Mesothelial cell of epicardium (in vitro differentiated cells): ENCODE measurements at regions not wholly inside any gene's neighbourhood (a gene's known extent, or its start where the extent isn't known, plus 50 kb on each side); places are given as distances from the start of the nearest gene placed in this dataset.

Source experiments
- DNase-seq, 2 experiments: peaks; one replicate each; pipeline ENCODE4 v3.0.0; 2021; ENCODE audit warnings: low spot score in 2 of 2; ENCODE audit not compliant: unreplicated experiment in 2 of 2
- H3K27ac Mint-ChIP-seq: 2 replicates; pipeline ENCODE4 v1.8.0; 2021; ENCODE audit warnings: mixed read lengths
- H3K27me3 Mint-ChIP-seq: 2 replicates; pipeline ENCODE4 v1.8.0; 2021; ENCODE audit warnings: low read depth, mixed read lengths
- H3K36me3 Mint-ChIP-seq: 2 replicates; pipeline ENCODE4 v1.8.0; 2021; ENCODE audit warnings: mixed read lengths
- H3K4me1 Mint-ChIP-seq: 2 replicates; pipeline ENCODE4 v1.8.0; 2021; ENCODE audit warnings: mixed read lengths
- H3K4me3 Mint-ChIP-seq: 2 replicates; pipeline ENCODE4 v1.8.0; 2021; ENCODE audit warnings: mild to moderate bottlenecking, moderate library complexity, mixed read lengths
- H3K9me3 Mint-ChIP-seq: 2 replicates; pipeline ENCODE4 v1.8.0; 2021; ENCODE audit warnings: mixed read lengths
- TF ChIP-seq, protein P1 (sequence below): fragments of 200-600 bp; sonication (generic); IDR thresholded peaks from one replicate; pipeline ENCODE4 v1.5.0; 2021; ENCODE audit warnings: antibody characterized with exemption; ENCODE audit not compliant: unreplicated experiment

DNA sequence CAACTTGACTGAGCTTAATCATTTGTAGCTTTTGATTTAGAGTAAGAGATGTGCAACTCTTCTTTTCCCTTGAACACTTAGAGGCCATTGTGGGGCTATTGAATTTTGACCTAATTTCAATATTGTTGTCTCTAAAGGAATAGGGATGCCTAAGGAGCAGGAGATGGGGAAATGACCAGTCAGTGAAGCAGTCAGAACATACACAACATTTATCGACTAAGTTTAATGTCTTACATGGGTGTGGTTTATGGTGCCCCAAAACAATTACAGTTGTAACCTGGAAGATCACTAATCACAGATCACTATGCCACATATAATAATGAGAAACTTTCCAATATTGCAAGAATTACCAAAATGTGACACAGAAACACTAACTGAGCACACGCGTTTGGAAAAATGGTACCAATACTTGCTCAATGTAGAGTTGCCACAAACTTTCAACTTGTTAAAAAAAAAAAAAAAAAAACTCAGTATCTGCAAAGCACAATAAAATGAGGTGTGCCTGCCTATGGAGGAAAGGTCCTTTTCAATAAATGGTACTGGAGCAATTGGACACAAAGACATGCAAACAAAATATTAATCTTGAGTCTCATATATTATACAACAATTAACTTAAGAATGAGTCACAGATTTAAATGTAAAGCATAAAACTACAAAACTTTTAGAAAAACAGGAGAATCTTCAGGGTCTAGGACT lies 189.6 kb upstream of the RAD23B start:
- Mint-ChIP-seq H3K27me3 (no peaks in the 10 kb centered on the region), H3K4me3 (no peak overlapping the region), H3K36me3 (no peaks in the 10 kb centered on the region), H3K4me1 (no peaks in the 10 kb centered on the region), H3K9me3 (peaks cover 34% of the 10 kb centered on the region), H3K27ac (no peak overlapping the region)
- DNase-seq = no peak
- TF ChIP-seq, protein P1, sequence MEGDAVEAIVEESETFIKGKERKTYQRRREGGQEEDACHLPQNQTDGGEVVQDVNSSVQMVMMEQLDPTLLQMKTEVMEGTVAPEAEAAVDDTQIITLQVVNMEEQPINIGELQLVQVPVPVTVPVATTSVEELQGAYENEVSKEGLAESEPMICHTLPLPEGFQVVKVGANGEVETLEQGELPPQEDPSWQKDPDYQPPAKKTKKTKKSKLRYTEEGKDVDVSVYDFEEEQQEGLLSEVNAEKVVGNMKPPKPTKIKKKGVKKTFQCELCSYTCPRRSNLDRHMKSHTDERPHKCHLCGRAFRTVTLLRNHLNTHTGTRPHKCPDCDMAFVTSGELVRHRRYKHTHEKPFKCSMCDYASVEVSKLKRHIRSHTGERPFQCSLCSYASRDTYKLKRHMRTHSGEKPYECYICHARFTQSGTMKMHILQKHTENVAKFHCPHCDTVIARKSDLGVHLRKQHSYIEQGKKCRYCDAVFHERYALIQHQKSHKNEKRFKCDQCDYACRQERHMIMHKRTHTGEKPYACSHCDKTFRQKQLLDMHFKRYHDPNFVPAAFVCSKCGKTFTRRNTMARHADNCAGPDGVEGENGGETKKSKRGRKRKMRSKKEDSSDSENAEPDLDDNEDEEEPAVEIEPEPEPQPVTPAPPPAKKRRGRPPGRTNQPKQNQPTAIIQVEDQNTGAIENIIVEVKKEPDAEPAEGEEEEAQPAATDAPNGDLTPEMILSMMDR = no peak

DNA sequence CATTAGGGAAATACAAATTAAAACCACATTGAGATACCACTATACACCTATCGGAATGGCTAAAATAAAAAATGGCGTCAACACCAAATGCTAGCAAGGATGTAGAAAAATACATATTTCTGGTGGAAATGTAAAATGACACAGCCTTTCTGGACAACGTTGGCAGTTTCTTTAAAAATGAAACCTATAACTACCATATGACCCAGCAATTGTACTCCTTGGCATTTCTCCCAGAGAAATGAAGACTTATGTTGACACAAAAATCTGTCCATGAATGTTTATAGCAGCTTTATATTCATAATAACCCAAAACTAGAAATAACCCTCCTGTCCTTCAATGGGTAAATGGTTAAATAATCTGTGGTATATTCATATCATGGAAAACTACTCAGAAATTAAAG lies 188.7 kb upstream of the RAD23B start:
- Mint-ChIP-seq H3K4me1 (no peaks in the 10 kb centered on the region), H3K4me3 (no peak overlapping the region), H3K27me3 (no peaks in the 10 kb centered on the region), H3K27ac (no peak overlapping the region), H3K36me3 (no peaks in the 10 kb centered on the region), H3K9me3 (peaks cover 29% of the 10 kb centered on the region)
- TF ChIP-seq, protein P1 = no peak
- no peak for DNase-seq

GRCh38 chr9:107100591-107100990 lies 182.5 kb upstream of the RAD23B start:
- TF ChIP-seq, protein P1 = no peak
- Mint-ChIP-seq H3K4me1 (no peaks in the 10 kb centered on the region), H3K27me3 (no peaks in the 10 kb centered on the region), H3K4me3 (no peak overlapping the region), H3K36me3 (no peaks in the 10 kb centered on the region), H3K9me3 (no peaks in the 10 kb centered on the region), H3K27ac (no peak overlapping the region)
- no peak for DNase-seq

GRCh38 chr9:107102011-107102410 lies 181.1 kb upstream of the RAD23B start:
- Mint-ChIP-seq H3K4me3 (no peak overlapping the region), H3K4me1 (no peaks in the 10 kb centered on the region), H3K9me3 (no peaks in the 10 kb centered on the region), H3K27ac (no peak overlapping the region), H3K36me3 (no peaks in the 10 kb centered on the region), H3K27me3 (no peaks in the 10 kb centered on the region)
- no peak for DNase-seq
- TF ChIP-seq, protein P1 = no peak

DNA sequence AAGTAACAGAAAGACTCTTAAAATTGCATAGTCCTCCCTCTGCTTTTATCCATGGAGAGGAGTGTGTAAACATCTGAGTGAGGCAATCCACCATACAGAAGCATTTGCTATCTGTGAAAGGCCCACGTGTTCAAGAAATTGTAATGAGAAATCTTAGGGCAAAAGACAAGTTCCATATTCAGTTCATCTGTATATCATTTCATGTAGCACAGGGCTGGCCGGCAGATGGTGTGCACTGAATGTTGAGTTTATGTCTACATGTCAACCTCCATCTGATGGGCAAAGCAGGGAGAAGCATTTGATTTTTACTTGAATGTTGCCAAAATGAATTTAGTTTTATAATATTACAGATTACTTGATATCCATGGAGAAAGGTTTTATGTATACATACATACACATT lies 179.5 kb upstream of the RAD23B start:
- Mint-ChIP-seq H3K36me3 (no peaks in the 10 kb centered on the region), H3K27ac (no peak overlapping the region), H3K9me3 (no peaks in the 10 kb centered on the region), H3K4me3 (no peak overlapping the region), H3K4me1 (no peaks in the 10 kb centered on the region), H3K27me3 (peaks cover 5% of the 10 kb centered on the region)
- no peak for DNase-seq
- TF ChIP-seq, protein P1 = no peak

GRCh38 chr9:107105784-107106183 lies 177.3 kb upstream of the RAD23B start:
- DNase-seq = no peak
- Mint-ChIP-seq H3K27ac (no peak overlapping the region), H3K27me3 (peaks cover 16% of the 10 kb centered on the region), H3K36me3 (no peaks in the 10 kb centered on the region), H3K4me1 (no peaks in the 10 kb centered on the region), H3K4me3 (no peak overlapping the region), H3K9me3 (no peaks in the 10 kb centered on the region)
- TF ChIP-seq, protein P1 = no peak
